8988T (cell line): ENCODE measurements at regions not wholly inside any gene's neighbourhood (a gene's known extent, or its start where the extent isn't known, plus 50 kb on each side); places are given as distances from the start of the nearest gene placed in this dataset.

Experiments used
- DNase-seq: peaks from one replicate; pipeline ENCODE4 v3.0.0; 2011

DNA sequence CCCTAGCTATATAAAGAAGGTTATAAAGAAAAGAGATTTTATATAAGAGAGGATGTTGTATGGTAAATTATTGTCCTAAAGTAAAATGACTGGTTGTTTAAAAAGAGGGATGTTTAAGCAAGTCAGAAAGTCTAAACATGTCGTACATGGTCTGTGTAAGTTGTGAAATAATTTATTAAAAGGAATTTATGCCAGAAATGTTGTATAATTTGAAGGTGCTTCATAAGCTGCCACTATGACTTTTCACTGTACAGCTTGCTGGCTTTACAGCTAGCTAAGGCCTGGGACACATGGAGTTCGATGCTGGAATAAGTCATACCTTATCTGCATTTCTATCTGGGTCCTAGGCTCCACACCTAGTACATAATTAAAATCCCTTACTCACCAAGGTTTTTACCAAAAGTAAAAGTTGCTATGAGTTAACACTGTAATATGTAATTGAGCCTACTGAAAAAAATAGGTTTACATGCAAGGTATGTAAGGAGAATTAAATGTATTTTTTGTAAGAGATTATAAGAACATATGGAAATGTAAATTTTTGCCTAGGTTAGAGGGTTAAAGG lies 59.0 kb upstream of the EDEM3 start:
- no peak for DNase-seq

GRCh38 chr1:184811439-184812111 lies 56.9 kb upstream of the EDEM3 start:
- no peak for DNase-seq

DNA sequence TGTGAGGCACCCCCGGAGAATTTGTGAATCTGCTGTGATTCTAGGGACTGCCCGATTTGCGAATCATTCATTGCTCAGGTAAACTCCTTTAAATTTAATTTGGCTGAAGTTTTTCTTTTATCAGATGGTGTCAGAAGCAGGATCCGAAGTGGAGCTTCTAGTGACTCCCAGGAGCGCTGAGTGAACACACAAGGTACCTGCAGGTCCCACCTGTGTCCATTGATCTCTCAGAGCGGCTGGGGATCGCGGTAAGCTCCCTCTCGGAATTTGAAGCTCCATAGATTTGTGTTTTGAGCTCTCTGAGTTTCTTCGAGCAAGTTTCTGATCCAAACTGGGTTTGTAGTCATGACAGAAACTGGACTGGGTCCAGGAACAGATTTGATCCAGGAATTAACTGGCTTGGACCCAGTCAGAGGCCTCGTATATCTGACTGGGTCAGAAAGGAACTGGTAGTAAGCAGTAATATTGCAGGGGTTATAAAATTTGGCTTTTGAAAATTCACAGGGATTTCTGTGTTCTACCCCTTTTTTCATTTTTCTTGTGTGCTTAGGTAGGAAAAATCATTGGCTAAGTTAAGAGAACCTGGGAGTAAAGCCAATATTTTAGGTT lies 56.2 kb upstream of the EDEM3 start:
- no peak for DNase-seq

- DNase-seq: no peak
Measured at GRCh38 chr1:184806296-184806721, 51.7 kb upstream of the EDEM3 start.

DNA sequence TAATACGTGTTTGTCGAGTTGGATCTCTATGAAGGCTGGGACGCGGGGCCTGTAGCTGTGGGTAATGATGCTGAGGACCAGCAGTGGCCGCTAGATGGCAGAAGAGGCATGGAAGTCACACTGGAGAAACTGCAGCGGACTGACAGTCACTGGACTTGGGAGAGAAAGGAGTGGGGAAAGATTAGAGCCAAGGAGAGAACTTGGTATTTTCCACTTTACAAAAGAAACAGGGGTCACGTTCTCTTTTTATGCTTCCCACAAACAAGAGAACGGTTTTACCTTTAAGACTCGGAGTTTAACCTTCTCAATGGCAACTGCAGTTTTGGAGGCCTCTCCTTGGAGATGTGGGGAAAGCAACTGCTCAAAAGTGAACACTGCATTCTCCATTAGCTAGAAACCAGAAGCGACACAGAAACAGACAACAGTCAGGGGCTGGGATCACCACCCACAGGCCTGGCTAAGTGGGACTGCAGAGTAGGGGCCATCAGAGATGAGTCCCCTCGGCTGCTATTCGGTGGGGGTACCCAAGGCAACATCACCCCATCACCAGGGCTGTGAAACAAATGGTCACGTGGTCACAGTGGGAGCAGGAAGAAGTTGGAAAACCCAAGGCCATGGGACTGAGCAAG lies 51.1 kb upstream of the EDEM3 start:
- DNase-seq: peak; percentile 57
